ENCODE measurements at regions not wholly inside any gene's neighbourhood (a gene's known extent, or its start where the extent isn't known, plus 50 kb on each side); places are given as distances from the start of the nearest gene placed in this dataset.

DNA sequence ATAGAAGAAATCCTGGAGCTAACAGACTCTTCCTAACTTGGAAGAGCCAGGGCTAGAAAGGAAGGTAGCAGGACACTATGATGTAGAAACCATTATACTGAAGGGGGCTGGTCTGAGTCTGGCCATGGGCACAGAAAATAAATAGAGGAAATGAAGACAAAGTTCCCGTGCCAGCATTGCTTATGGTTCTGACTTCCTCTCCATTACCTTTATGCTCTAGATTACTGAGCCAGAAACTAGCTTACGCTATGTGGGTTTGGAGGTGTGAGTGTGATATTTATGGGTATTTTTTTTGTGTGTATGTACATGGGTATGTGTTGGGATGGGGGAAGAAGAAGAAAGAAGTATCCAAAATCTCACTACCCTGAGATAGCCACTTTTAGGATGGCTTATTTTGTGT, 148.3 kb downstream of the GLUD2 start:
- DNase-seq (ENCODE audit: extremely low read depth in 1 of 4, low spot score in 3 of 4) (no peak), ATAC-seq (no peak), FAIRE-seq (no peak)
- no peaks in the 10 kb centered on the region for H3K36me3 ChIP-seq (ENCODE audit: control insufficient read depth, insufficient read depth, low read length)
- TF ChIP-seq SPI1 (IDR thresholded peaks at IDR 0.05; ENCODE audit: borderline replicate concordance, low read depth, low read length): peak; percentile 14; the same call in 1 of the 2 replicates
- no peak for TF ChIP-seq ZNF766 (CRISPR knock-in tag; conservative IDR thresholded peaks at IDR 0.05)
- no peak for TF ChIP-seq TARDBP (IDR thresholded peaks at IDR 0.05)
- TF ChIP-seq, protein P1, sequence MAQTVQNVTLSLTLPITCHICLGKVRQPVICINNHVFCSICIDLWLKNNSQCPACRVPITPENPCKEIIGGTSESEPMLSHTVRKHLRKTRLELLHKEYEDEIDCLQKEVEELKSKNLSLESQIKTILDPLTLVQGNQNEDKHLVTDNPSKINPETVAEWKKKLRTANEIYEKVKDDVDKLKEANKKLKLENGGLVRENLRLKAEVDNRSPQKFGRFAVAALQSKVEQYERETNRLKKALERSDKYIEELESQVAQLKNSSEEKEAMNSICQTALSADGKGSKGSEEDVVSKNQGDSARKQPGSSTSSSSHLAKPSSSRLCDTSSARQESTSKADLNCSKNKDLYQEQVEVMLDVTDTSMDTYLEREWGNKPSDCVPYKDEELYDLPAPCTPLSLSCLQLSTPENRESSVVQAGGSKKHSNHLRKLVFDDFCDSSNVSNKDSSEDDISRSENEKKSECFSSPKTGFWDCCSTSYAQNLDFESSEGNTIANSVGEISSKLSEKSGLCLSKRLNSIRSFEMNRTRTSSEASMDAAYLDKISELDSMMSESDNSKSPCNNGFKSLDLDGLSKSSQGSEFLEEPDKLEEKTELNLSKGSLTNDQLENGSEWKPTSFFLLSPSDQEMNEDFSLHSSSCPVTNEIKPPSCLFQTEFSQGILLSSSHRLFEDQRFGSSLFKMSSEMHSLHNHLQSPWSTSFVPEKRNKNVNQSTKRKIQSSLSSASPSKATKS (CRISPR knock-in tag; IDR thresholded peaks at IDR 0.05): no peak
- no peak for TF ChIP-seq ZNF263 (CRISPR knock-in tag; IDR thresholded peaks at IDR 0.05; ENCODE audit: borderline replicate concordance)
- no peaks in the 10 kb centered on the region for H3K27me3 ChIP-seq (ENCODE audit: control insufficient read depth in 2 of 2, insufficient read depth in 2 of 2, low read length in 2 of 2)
- no peaks in the 10 kb centered on the region for H4K20me1 ChIP-seq (replicated peaks; ENCODE audit: control insufficient read depth, insufficient read depth, low read length)
- WGBS (ENCODE audit: insufficient coverage, low coverage, missing lambda C conversion rate): 8% methylated on average over 2 of the region's 2 CpGs
- H3K9ac ChIP-seq (ENCODE audit: insufficient read depth in 1 of 2, low read depth in 2 of 2, low read length in 2 of 2): peak overlapping the region in 1 of 2 experiments; percentile 64; a peak in 2 of 4 replicates
- H3K4me2 ChIP-seq (ENCODE audit: insufficient read depth, low read length): peak overlapping the region; percentile 76
- ChIA-PET CTCF (ENCODE audit: low intra/inter-chr PET ratio) (no interaction called here), POLR2A (no interaction called here)
- in situ Hi-C loops (cut with MboI): no loop called here
- H3K4me3 ChIP-seq: peak overlapping the region; percentile 30; the same call in 1 of the 2 replicates
- peaks cover 0 to 4% of the 10 kb centered on the region in 2 experiments; a peak in 2 of 5 replicates for H3K4me1 ChIP-seq (replicated peaks in 1 of 2; ENCODE audit: control insufficient read depth in 2 of 2, insufficient read depth in 2 of 2, low read length in 2 of 2)
- peak overlapping the region; percentile 75 for H3K27ac ChIP-seq (ENCODE audit: extremely low read depth, low read depth, low read length)
- peaks cover 76% of the 10 kb centered on the region for H3K79me2 ChIP-seq (ENCODE audit: control insufficient read depth, insufficient read depth, low read length)
- H3K9me3 ChIP-seq (replicated peaks; ENCODE audit: control insufficient read depth, insufficient read depth, low read depth, low read length): no peaks in the 10 kb centered on the region
- intact Hi-C loops (cut with micrococcal nuclease): loop anchor here (2.0 to 10.0 kb wide), 3 partner anchors 111 to 382 kb away; partner anchors contain the start of gene GLUD2
- H2AFZ ChIP-seq (ENCODE audit: low read depth, low read length): peak overlapping the region; percentile 55; the same call in 1 of the 2 replicates
- BruUV-seq (replicated peaks): no TSS peak
- H3K9me1 ChIP-seq (ENCODE audit: control insufficient read depth, insufficient read depth, low read length): no peaks in the 10 kb centered on the region

All from K562 (cell line).